GM12878 (cell line): ENCODE measurements at regions not wholly inside any gene's neighbourhood (a gene's known extent, or its start where the extent isn't known, plus 50 kb on each side); places are given as distances from the start of the nearest gene placed in this dataset.

Experiments used
- ATAC-seq: fragments of 200-7000 bp; cut with Tn5 transposase; 3 replicates; pipeline ENCODE4 v1.9.1; 2020; ENCODE audit warnings: mild to moderate bottlenecking, moderate library complexity
- BruUV-seq: library from RNA; stranded (reverse); fragments of 400-500 nt; replicated peaks from 2 replicates; lab custom pipeline; 2021; lab: Mats Ljungman, UMichigan
- CTCF ChIA-PET: fragments of 300-600 bp; sonication (Branson Sonifier 250); formaldehyde crosslinking; extraction: SDS; loops from one replicate; lab custom pipeline; 2021; ENCODE audit warnings: inconsistent platforms; lab: Yijun Ruan, JAX
- POLR2A ChIA-PET: fragments of 350-600 bp; formaldehyde crosslinking; extraction: SDS; loops from one replicate; lab custom pipeline; 2021; ENCODE audit warnings: inconsistent platforms; lab: Charles Lee
- RAD21 ChIA-PET: fragments of 300-600 bp; sonication (Branson Sonifier 250); formaldehyde crosslinking; loops from one replicate; lab custom pipeline; 2023; ENCODE audit warnings: antibody characterized with exemption; ENCODE audit not compliant: unreplicated experiment; lab: Charles Lee
- SMC1A ChIA-PET: fragments of 300-600 bp; sonication (Branson Sonifier 250); formaldehyde crosslinking; loops from one replicate; lab custom pipeline; 2023; ENCODE audit not compliant: unreplicated experiment, uncharacterized antibody; lab: Charles Lee
- DNase-seq: peaks from one replicate; pipeline ENCODE4 v3.0.0-alpha.2; 2011; ENCODE audit warnings: low read depth, low spot score
- FAIRE-seq: peaks from 3 replicates; lab custom pipeline; 2011; peaks lifted over from hg19 to GRCh38; lab: Jason Lieb, UNC
- H2AFZ ChIP-seq: 2 replicates; pipeline ENCODE4 v1.6.0; 2011; ENCODE audit warnings: low read depth, low read length, control low read depth; ENCODE audit not compliant: control insufficient read depth
- H3K27ac ChIP-seq: 2 replicates; pipeline ENCODE4 v1.5.1; 2011; ENCODE audit warnings: control low read depth; ENCODE audit not compliant: control insufficient read depth, insufficient read depth
- H3K27me3 ChIP-seq, 2 experiments: replicated peaks in 1 of 2; 2 replicates each; pipeline versions ENCODE4 v1.6.0 to v1.6.1; 2011; ENCODE audit warnings: low read length in 1 of 2; ENCODE audit not compliant: control insufficient read depth in 2 of 2, insufficient read depth in 2 of 2
- H3K36me3 ChIP-seq, 2 experiments: 2 replicates each; pipeline ENCODE4 v1.5.1; 2011; ENCODE audit warnings: low read length in 1 of 2; ENCODE audit not compliant: control insufficient read depth in 2 of 2, insufficient read depth in 2 of 2
- H3K4me1 ChIP-seq: 2 replicates; pipeline ENCODE4 v1.6.1; 2011; ENCODE audit warnings: mild to moderate bottlenecking, low read length, moderate library complexity, mixed read lengths; ENCODE audit not compliant: control insufficient read depth, insufficient read depth
- H3K4me2 ChIP-seq: 2 replicates; pipeline ENCODE4 v1.6.0; 2011; ENCODE audit warnings: control low read depth; ENCODE audit not compliant: control insufficient read depth, insufficient read depth
- H3K4me3 ChIP-seq: fragments of 200-600 bp; sonication (generic); 2 replicates; pipeline ENCODE4 v1.5.1; 2016
- H3K79me2 ChIP-seq: 2 replicates; pipeline ENCODE4 v1.6.0; 2011; ENCODE audit warnings: low read length; ENCODE audit not compliant: control insufficient read depth, insufficient read depth
- H3K9ac ChIP-seq: 2 replicates; pipeline ENCODE4 v1.8.0; 2011; ENCODE audit warnings: low read length, control low read depth, mixed read lengths; ENCODE audit not compliant: control insufficient read depth, insufficient read depth
- H3K9me3 ChIP-seq: replicated peaks from 3 replicates; pipeline ENCODE4 v1.5.1; 2011; ENCODE audit warnings: mild to moderate bottlenecking, low read length; ENCODE audit not compliant: control insufficient read depth, insufficient read depth
- H4K20me1 ChIP-seq: 2 replicates; pipeline ENCODE4 v1.6.0; 2011; ENCODE audit not compliant: control insufficient read depth, insufficient read depth
- ATF7 ChIP-seq: fragments of 450-650 bp; IDR thresholded peaks from 2 replicates; pipeline ENCODE4 v1.6.1; 2016; ENCODE audit warnings: low read depth, mild to moderate bottlenecking
- BMI1 ChIP-seq: fragments of 450-650 bp; IDR thresholded peaks from 2 replicates; pipeline ENCODE4 v1.6.1; 2016; ENCODE audit warnings: mild to moderate bottlenecking, moderate library complexity, borderline replicate concordance
- EGR1 ChIP-seq, 2 experiments: IDR thresholded peaks; 1 replicate in 1 of 2; 2 replicates in 1 of 2; pipeline ENCODE4 v1.6.1; 2011 to 2012; ENCODE audit warnings: low read depth in 2 of 2, low read length in 2 of 2, borderline replicate concordance in 1 of 2, mild to moderate bottlenecking in 1 of 2, moderate library complexity in 1 of 2
- EP300 ChIP-seq, 2 experiments: fragments of 150-350 bp in 1 of 2; IDR thresholded peaks; 2 replicates each; pipeline ENCODE4 v1.6.1; 2011 to 2012; ENCODE audit warnings: low read depth in 2 of 2, low read length in 2 of 2, borderline replicate concordance in 1 of 2, improper control_type of control experiment in 1 of 2, inconsistent platforms in 1 of 2; ENCODE audit not compliant: control insufficient read depth in 1 of 2
- MEF2A ChIP-seq: IDR thresholded peaks from 2 replicates; pipeline ENCODE4 v1.6.1; 2011; ENCODE audit warnings: low read depth, mild to moderate bottlenecking, low read length, moderate library complexity; ENCODE audit not compliant: insufficient read depth
- NFYB ChIP-seq: IDR thresholded peaks from 2 replicates; pipeline ENCODE4 v1.6.1; 2011; ENCODE audit warnings: low read depth, mild to moderate bottlenecking, low read length, improper control_type of control experiment, moderate library complexity; ENCODE audit not compliant: insufficient read depth
- NRF1 ChIP-seq: conservative IDR thresholded peaks from 2 replicates; pipeline ENCODE4 v1.6.1; 2011; ENCODE audit warnings: mild to moderate bottlenecking, low read depth, low read length, improper control_type of control experiment
- RB1 ChIP-seq: fragments of 450-650 bp; formaldehyde crosslinking; IDR thresholded peaks from 2 replicates; pipeline ENCODE4 v1.6.1; 2017; ENCODE audit warnings: mild to moderate bottlenecking, borderline replicate concordance
- SMAD5 ChIP-seq: IDR thresholded peaks from 2 replicates; pipeline ENCODE4 v1.6.1; 2016; ENCODE audit warnings: antibody characterized with exemption, low read depth
- SPI1 ChIP-seq: IDR thresholded peaks from 2 replicates; pipeline ENCODE4 v1.6.1; 2011; ENCODE audit warnings: low read depth, mild to moderate bottlenecking, low read length, moderate library complexity, borderline replicate concordance; ENCODE audit not compliant: insufficient read depth
- SREBF2 ChIP-seq: IDR thresholded peaks from 2 replicates; pipeline ENCODE4 v1.6.1; 2012; ENCODE audit warnings: mild to moderate bottlenecking, low read length
- STAT3 ChIP-seq: IDR thresholded peaks from 2 replicates; pipeline ENCODE4 v1.6.1; 2011; ENCODE audit warnings: low read depth, low read length, improper control_type of control experiment
- ZZZ3 ChIP-seq: IDR thresholded peaks from 2 replicates; pipeline ENCODE4 v1.6.1; 2011; ENCODE audit warnings: low read depth; ENCODE audit not compliant: control insufficient read depth, insufficient read length
- WGBS: methylation state at CpG from one replicate; pipeline ENCODE4 v1.1.6; 2016; ENCODE audit warnings: low lambda C conversion rate; ENCODE audit not compliant: insufficient replicate concordance, insufficient coverage; ENCODE audit errors: missing lambda C conversion rate; 5-methylcytosine and 5-hydroxymethylcytosine counted together
- in situ Hi-C: fragments of 300-500 bp; cut with MboI; formaldehyde crosslinking; loops from 9 replicates; pipeline ENCODE4 v1.14.3; 2018; ENCODE audit warnings: mixed read lengths
- intact Hi-C: fragments of 100-400 bp; cut with micrococcal nuclease; formaldehyde crosslinking; loops from one replicate; pipeline ENCODE4 v1.14.2; 2022; ENCODE audit not compliant: unreplicated experiment
- TF ChIP-seq, protein P1 (sequence below): fragments of 450-650 bp; formaldehyde crosslinking; IDR thresholded peaks from 2 replicates; pipeline ENCODE4 v1.4.0; 2020; ENCODE audit warnings: mild to moderate bottlenecking, moderate library complexity
- TF ChIP-seq, protein P2 (sequence below): IDR thresholded peaks from 2 replicates; pipeline ENCODE4 v1.6.1; 2012; ENCODE audit warnings: low read depth, low read length, improper control_type of control experiment
- TF ChIP-seq, protein P3 (sequence below): fragments of 450-650 bp; IDR thresholded peaks from 2 replicates; pipeline ENCODE4 v1.6.1; 2017; ENCODE audit warnings: mild to moderate bottlenecking

DNA sequence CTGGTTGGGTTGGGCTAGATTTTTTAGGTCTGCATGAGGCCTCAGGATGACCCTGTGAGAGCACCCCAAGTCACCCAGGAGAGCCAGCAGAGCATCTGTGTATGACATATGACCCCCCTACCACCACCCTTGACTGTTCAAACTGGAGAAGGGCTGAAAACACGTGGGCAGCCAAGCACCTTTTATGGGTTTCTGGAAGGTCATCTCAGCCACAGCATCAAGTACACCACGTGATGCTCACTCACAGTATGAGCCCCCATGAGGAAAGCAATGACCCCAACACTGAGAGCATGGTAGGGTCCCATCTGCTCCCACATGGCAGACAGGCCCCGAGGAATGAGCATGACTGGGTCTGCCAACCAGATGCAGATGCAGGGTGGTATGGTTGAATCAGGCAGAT is 149.4 kb upstream of the GDF10 start (continued):
- TF ChIP-seq, protein P1, sequence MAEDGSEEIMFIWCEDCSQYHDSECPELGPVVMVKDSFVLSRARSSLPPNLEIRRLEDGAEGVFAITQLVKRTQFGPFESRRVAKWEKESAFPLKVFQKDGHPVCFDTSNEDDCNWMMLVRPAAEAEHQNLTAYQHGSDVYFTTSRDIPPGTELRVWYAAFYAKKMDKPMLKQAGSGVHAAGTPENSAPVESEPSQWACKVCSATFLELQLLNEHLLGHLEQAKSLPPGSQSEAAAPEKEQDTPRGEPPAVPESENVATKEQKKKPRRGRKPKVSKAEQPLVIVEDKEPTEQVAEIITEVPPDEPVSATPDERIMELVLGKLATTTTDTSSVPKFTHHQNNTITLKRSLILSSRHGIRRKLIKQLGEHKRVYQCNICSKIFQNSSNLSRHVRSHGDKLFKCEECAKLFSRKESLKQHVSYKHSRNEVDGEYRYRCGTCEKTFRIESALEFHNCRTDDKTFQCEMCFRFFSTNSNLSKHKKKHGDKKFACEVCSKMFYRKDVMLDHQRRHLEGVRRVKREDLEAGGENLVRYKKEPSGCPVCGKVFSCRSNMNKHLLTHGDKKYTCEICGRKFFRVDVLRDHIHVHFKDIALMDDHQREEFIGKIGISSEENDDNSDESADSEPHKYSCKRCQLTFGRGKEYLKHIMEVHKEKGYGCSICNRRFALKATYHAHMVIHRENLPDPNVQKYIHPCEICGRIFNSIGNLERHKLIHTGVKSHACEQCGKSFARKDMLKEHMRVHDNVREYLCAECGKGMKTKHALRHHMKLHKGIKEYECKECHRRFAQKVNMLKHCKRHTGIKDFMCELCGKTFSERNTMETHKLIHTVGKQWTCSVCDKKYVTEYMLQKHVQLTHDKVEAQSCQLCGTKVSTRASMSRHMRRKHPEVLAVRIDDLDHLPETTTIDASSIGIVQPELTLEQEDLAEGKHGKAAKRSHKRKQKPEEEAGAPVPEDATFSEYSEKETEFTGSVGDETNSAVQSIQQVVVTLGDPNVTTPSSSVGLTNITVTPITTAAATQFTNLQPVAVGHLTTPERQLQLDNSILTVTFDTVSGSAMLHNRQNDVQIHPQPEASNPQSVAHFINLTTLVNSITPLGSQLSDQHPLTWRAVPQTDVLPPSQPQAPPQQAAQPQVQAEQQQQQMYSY: no peak
- TF ChIP-seq, protein P2, sequence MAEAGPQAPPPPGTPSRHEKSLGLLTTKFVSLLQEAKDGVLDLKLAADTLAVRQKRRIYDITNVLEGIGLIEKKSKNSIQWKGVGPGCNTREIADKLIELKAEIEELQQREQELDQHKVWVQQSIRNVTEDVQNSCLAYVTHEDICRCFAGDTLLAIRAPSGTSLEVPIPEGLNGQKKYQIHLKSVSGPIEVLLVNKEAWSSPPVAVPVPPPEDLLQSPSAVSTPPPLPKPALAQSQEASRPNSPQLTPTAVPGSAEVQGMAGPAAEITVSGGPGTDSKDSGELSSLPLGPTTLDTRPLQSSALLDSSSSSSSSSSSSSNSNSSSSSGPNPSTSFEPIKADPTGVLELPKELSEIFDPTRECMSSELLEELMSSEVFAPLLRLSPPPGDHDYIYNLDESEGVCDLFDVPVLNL: no peak
- TF ChIP-seq ATF7 (no peak), STAT3 (no peak), NRF1 (no peak)

DNA sequence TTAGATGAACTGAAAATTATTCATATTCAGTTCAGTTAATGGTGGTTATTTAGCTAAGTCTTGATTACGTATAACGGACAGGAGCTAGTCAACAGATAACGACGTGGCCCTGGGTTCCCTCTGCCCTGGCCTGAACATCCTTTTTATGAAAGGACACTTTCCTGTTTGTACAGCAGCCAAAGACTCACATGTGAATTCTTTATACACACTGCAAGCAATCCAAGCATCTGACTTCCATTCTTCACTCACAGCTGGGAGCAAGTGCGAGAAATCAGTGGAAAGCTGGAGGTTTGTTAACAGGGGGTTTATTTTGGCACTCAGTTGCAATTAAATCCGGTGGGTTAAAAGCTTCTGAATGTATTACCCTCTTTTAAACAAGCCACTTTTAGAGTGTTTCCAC is 148.1 kb upstream of the GDF10 start:
- H3K9ac ChIP-seq: no peak overlapping the region
- DNase-seq (no peak), ATAC-seq (no peak), FAIRE-seq (no peak)
- ChIA-PET SMC1A (no interaction called here), CTCF (no interaction called here), RAD21 (interaction anchor here (0.5 kb wide), 1 partner anchor 126 kb away, joined by 3 read pairs; no protein-coding TSS in a partner anchor), POLR2A (no interaction called here)
- H2AFZ ChIP-seq: no peak overlapping the region
- in situ Hi-C loops (no loop called here), intact Hi-C loops (no loop called here)
- WGBS: 55% methylated on average over 6 of the region's 6 CpGs
- no peak overlapping the region for H3K4me2 ChIP-seq
- no peak overlapping the region for H3K4me3 ChIP-seq
- no peaks in the 10 kb centered on the region for H3K27me3 ChIP-seq
- H3K36me3 ChIP-seq: no peaks in the 10 kb centered on the region
- no peak overlapping the region for H3K27ac ChIP-seq
- no peaks in the 10 kb centered on the region for H3K4me1 ChIP-seq
- no TSS peak for BruUV-seq
- H3K9me3 ChIP-seq: peaks cover 3% of the 10 kb centered on the region; the same call in 2 of the 3 replicates
- H4K20me1 ChIP-seq: no peaks in the 10 kb centered on the region
- no peaks in the 10 kb centered on the region for H3K79me2 ChIP-seq
- TF ChIP-seq NFYB (no peak), SMAD5 (no peak), MEF2A (no peak), BMI1 (no peak), EP300 (IDR thresholded peaks at IDR 0.05; ENCODE audit: borderline replicate concordance in 1 of 2, control insufficient read depth in 1 of 2, low read depth in 2 of 2, low read length in 2 of 2) (no peak), RB1 (no peak), SREBF2 (no peak), ZZZ3 (no peak), SPI1 (no peak), EGR1 (IDR thresholded peaks at IDR 0.05; ENCODE audit: borderline replicate concordance in 1 of 2, low read depth in 2 of 2, low read length in 2 of 2) (no peak)
- TF ChIP-seq, protein P3, sequence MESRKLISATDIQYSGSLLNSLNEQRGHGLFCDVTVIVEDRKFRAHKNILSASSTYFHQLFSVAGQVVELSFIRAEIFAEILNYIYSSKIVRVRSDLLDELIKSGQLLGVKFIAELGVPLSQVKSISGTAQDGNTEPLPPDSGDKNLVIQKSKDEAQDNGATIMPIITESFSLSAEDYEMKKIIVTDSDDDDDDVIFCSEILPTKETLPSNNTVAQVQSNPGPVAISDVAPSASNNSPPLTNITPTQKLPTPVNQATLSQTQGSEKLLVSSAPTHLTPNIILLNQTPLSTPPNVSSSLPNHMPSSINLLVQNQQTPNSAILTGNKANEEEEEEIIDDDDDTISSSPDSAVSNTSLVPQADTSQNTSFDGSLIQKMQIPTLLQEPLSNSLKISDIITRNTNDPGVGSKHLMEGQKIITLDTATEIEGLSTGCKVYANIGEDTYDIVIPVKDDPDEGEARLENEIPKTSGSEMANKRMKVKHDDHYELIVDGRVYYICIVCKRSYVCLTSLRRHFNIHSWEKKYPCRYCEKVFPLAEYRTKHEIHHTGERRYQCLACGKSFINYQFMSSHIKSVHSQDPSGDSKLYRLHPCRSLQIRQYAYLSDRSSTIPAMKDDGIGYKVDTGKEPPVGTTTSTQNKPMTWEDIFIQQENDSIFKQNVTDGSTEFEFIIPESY: no peak
